Hepatocyte (in vitro differentiated cells): ENCODE measurements at regions not wholly inside any gene's neighbourhood (a gene's known extent, or its start where the extent isn't known, plus 50 kb on each side); places are given as distances from the start of the nearest gene placed in this dataset.

Experiments
- DNase-seq: peaks from one replicate; pipeline ENCODE4 v3.0.0-alpha.2; 2016; ENCODE audit warnings: low spot score
- H2AFZ ChIP-seq: fragments of 200-600 bp; sonication (generic); 2 replicates; pipeline ENCODE4 v1.6.0; 2016; ENCODE audit warnings: antibody characterized with exemption, mild to moderate bottlenecking
- H3K27ac ChIP-seq: fragments of 200-600 bp; sonication (generic); 2 replicates; pipeline ENCODE4 v1.5.1; 2016; ENCODE audit warnings: mild to moderate bottlenecking
- H3K27me3 ChIP-seq: fragments of 200-600 bp; sonication (generic); 2 replicates; pipeline ENCODE4 v1.6.1; 2016
- H3K36me3 ChIP-seq: fragments of 200-600 bp; sonication (generic); replicated peaks from 2 replicates; pipeline ENCODE4 v1.5.1; 2016; ENCODE audit warnings: low read depth; ENCODE audit not compliant: insufficient read depth
- H3K4me1 ChIP-seq: fragments of 200-600 bp; sonication (generic); 2 replicates; pipeline ENCODE4 v1.5.1; 2016; ENCODE audit warnings: mild to moderate bottlenecking, moderate library complexity; ENCODE audit not compliant: insufficient read depth
- H3K4me2 ChIP-seq: fragments of 200-600 bp; sonication (generic); 2 replicates; pipeline ENCODE4 v1.6.0; 2016
- H3K4me3 ChIP-seq: fragments of 200-600 bp; sonication (generic); 2 replicates; pipeline ENCODE4 v1.5.1; 2016; ENCODE audit warnings: mild to moderate bottlenecking
- H3K79me2 ChIP-seq: fragments of 200-600 bp; sonication (generic); 2 replicates; pipeline ENCODE4 v1.6.0; 2017; ENCODE audit warnings: mild to moderate bottlenecking
- H3K9me2 ChIP-seq: fragments of 200-600 bp; sonication (generic); replicated peaks from 2 replicates; pipeline ENCODE4 v1.6.0; 2017; ENCODE audit warnings: mild to moderate bottlenecking; ENCODE audit not compliant: insufficient read depth
- H3K9me3 ChIP-seq: fragments of 200-600 bp; sonication (generic); 2 replicates; pipeline ENCODE4 v1.5.1; 2016; ENCODE audit warnings: low read depth, mild to moderate bottlenecking
- H4K20me1 ChIP-seq: fragments of 200-600 bp; sonication (generic); 2 replicates; pipeline ENCODE4 v1.6.0; 2016; ENCODE audit warnings: mild to moderate bottlenecking; ENCODE audit not compliant: insufficient read depth, poor library complexity, severe bottlenecking
- CTCF ChIP-seq: fragments of 200-600 bp; sonication (generic); IDR thresholded peaks from 2 replicates; pipeline ENCODE4 v1.5.1; 2016; ENCODE audit warnings: antibody characterized with exemption, mild to moderate bottlenecking; ENCODE audit not compliant: poor library complexity
- EZH2 ChIP-seq: fragments of 200-600 bp; sonication (generic); IDR thresholded peaks from 2 replicates; pipeline ENCODE4 v1.6.1; 2016; ENCODE audit warnings: antibody characterized with exemption, mild to moderate bottlenecking, borderline replicate concordance
- EZH2phosphoT487 ChIP-seq: fragments of 200-600 bp; sonication (generic); IDR thresholded peaks from one replicate; pipeline ENCODE4 v1.6.1; 2018; ENCODE audit warnings: antibody characterized with exemption, mild to moderate bottlenecking, low read depth, moderate library complexity; ENCODE audit not compliant: unreplicated experiment, severe bottlenecking
- WGBS: methylation state at CpG from one replicate; pipeline ENCODE4 v1.1.6; 2016; ENCODE audit warnings: low lambda C conversion rate; ENCODE audit errors: missing lambda C conversion rate; 5-methylcytosine and 5-hydroxymethylcytosine counted together

- H2AFZ ChIP-seq, result no peak overlapping the region
- DNase-seq, result no peak
- H3K27ac ChIP-seq, result no peak overlapping the region
- H3K9me3 ChIP-seq, result peaks cover 58% of the 10 kb centered on the region
- no peaks in the 10 kb centered on the region for H3K79me2 ChIP-seq
- no peak overlapping the region for H3K4me3 ChIP-seq
- H3K4me2 ChIP-seq, result no peak overlapping the region
- WGBS, result 90% methylated on average over 23 of the region's 23 CpGs
- H3K9me2 ChIP-seq, result no peaks in the 10 kb centered on the region
- no peaks in the 10 kb centered on the region for H4K20me1 ChIP-seq
- H3K36me3 ChIP-seq, result no peaks in the 10 kb centered on the region
- no peaks in the 10 kb centered on the region for H3K27me3 ChIP-seq
- no peaks in the 10 kb centered on the region for H3K4me1 ChIP-seq
- TF ChIP-seq EZH2phosphoT487, result no peak
- TF ChIP-seq CTCF, result no peak
- TF ChIP-seq EZH2, result no peak
Measured at GRCh38 chr15:25061808-25062550, 107.2 kb downstream of the SNRPN start.

- H3K79me2 ChIP-seq, result no peaks in the 10 kb centered on the region
- no peaks in the 10 kb centered on the region for H3K9me2 ChIP-seq
- no peak overlapping the region for H2AFZ ChIP-seq
- H3K4me3 ChIP-seq, result no peak overlapping the region
- DNase-seq, result no peak
- H3K4me1 ChIP-seq, result no peaks in the 10 kb centered on the region
- H3K4me2 ChIP-seq, result no peak overlapping the region
- no peaks in the 10 kb centered on the region for H4K20me1 ChIP-seq
- H3K36me3 ChIP-seq, result peaks cover 4% of the 10 kb centered on the region
- H3K27me3 ChIP-seq, result no peaks in the 10 kb centered on the region
- TF ChIP-seq CTCF (no peak), EZH2 (no peak), EZH2phosphoT487 (no peak)
- H3K27ac ChIP-seq, result no peak overlapping the region
- 85% methylated on average over 13 of the region's 13 CpGs for WGBS
- peaks cover 57% of the 10 kb centered on the region for H3K9me3 ChIP-seq
Measured at GRCh38 chr15:25062551-25063430, 108.0 kb downstream of the SNRPN start.

- TF ChIP-seq EZH2phosphoT487 (no peak), CTCF (no peak), EZH2 (no peak)
- Histone ChIP-seq H3K36me3 (peaks cover 4% of the 10 kb centered on the region), H2AFZ (no peak overlapping the region), H3K27ac (no peak overlapping the region), H3K9me2 (no peaks in the 10 kb centered on the region), H3K27me3 (no peaks in the 10 kb centered on the region), H3K9me3 (peaks cover 68% of the 10 kb centered on the region), H3K4me2 (no peak overlapping the region), H3K4me1 (no peaks in the 10 kb centered on the region), H3K79me2 (no peaks in the 10 kb centered on the region), H3K4me3 (no peak overlapping the region), H4K20me1 (no peaks in the 10 kb centered on the region)
- 84% methylated on average over 9 of the region's 9 CpGs for WGBS
- no peak for DNase-seq
Measured at GRCh38 chr15:25065286-25065685, 110.5 kb downstream of the SNRPN start.
